ENCODE measurements at regions not wholly inside any gene's neighbourhood (a gene's known extent, or its start where the extent isn't known, plus 50 kb on each side); places are given as distances from the start of the nearest gene placed in this dataset.

- DNase-seq: no peak
Measured at GRCh38 chr12:111068290-111068689, 147.9 kb upstream of the MYL2 start.

- DNase-seq: no peak
Measured at GRCh38 chr12:111067498-111067897, 147.1 kb upstream of the MYL2 start.

- no peak for DNase-seq
Measured at GRCh38 chr12:111066744-111067437, 146.5 kb upstream of the MYL2 start.

- no peak for DNase-seq
Measured at GRCh38 chr12:111064982-111065381, 144.6 kb upstream of the MYL2 start.

- DNase-seq: no peak
Measured at GRCh38 chr12:111064154-111064553, 143.8 kb upstream of the MYL2 start.

GRCh38 chr12:111063295-111064026 is 143.1 kb upstream of the MYL2 start:
- peak; percentile 59 for DNase-seq

- DNase-seq: no peak
Measured at GRCh38 chr12:111057701-111058425, 137.5 kb upstream of the MYL2 start.

- no peak for DNase-seq
Measured at GRCh38 chr12:111056618-111057521, 136.5 kb upstream of the MYL2 start.

- DNase-seq: no peak
Measured at GRCh38 chr12:111055181-111055880, 135.0 kb upstream of the MYL2 start.

GRCh38 chr12:111048991-111049390 is 128.6 kb upstream of the MYL2 start:
- DNase-seq: no peak

GRCh38 chr12:111046896-111047295 is 126.5 kb upstream of the MYL2 start:
- no peak for DNase-seq

GRCh38 chr12:111045941-111046340 is 125.6 kb upstream of the MYL2 start:
- DNase-seq: no peak

- DNase-seq: no peak
Measured at GRCh38 chr12:111041091-111041490, 120.7 kb upstream of the MYL2 start.

GRCh38 chr12:111040690-111041089 is 120.3 kb upstream of the MYL2 start:
- DNase-seq: no peak

GRCh38 chr12:111038941-111039340 is 118.6 kb upstream of the MYL2 start:
- no peak for DNase-seq

- DNase-seq: no peak
Measured at GRCh38 chr12:111038077-111038476, 117.7 kb upstream of the MYL2 start.

GRCh38 chr12:111037047-111037446 is 116.7 kb upstream of the MYL2 start:
- DNase-seq: no peak

GRCh38 chr12:111035578-111036301 is 115.4 kb upstream of the MYL2 start:
- no peak for DNase-seq

GRCh38 chr12:111034886-111035577 is 114.7 kb upstream of the MYL2 start:
- no peak for DNase-seq

GRCh38 chr12:111034083-111034885 is 113.9 kb upstream of the MYL2 start, which contains the start of gene CUX2:
Gene CUX2 (plus strand): TSS chr12:111034165.
- DNase-seq: no peak

Measured in fibroblast of skin of right quadriceps (primary cell).